ENCODE measurements at regions not wholly inside any gene's neighbourhood (a gene's known extent, or its start where the extent isn't known, plus 50 kb on each side); places are given as distances from the start of the nearest gene placed in this dataset.
"Not testable (repeated sequence)": the region's sequence is repeated elsewhere in the genome, so short reads cannot be mapped to it uniquely, and the experiment has no call there.

GRCh38 chr15:88965097-88965496 lies 51.9 kb upstream of the MFGE8 start:
- H3K79me2 ChIP-seq (ENCODE audit: insufficient read depth, low read length); H3K9me3 ChIP-seq (ENCODE audit: control insufficient read depth in 1 of 2, insufficient read depth in 1 of 2, low read depth in 1 of 2, low read length in 2 of 2); RAD21 ChIA-PET (ENCODE audit: low non-redundant PET in 1 of 2, low total read pairs in 2 of 2, uncharacterized antibody in 2 of 2, unreplicated experiment in 2 of 2); H3K27ac ChIP-seq (ENCODE audit: low read depth, low read length); POLR2A ChIA-PET; H3K4me3 ChIP-seq (replicated peaks in 1 of 2; ENCODE audit: low read depth in 1 of 2, low read length in 2 of 2); H3K27me3 ChIP-seq (ENCODE audit: insufficient read depth, low read length); H3K36me3 ChIP-seq (ENCODE audit: control insufficient read depth in 1 of 2, insufficient read depth in 2 of 2, low read length in 2 of 2); H3K9me2 ChIP-seq (ENCODE audit: insufficient read depth); BruUV-seq (replicated peaks); H3K9ac ChIP-seq (ENCODE audit: low read length); DNase-seq (ENCODE audit: low read depth, low spot score); H4K20me1 ChIP-seq (ENCODE audit: insufficient read depth); H2AFZ ChIP-seq (ENCODE audit: low read depth, low read length, poor library complexity, severe bottlenecking); intact Hi-C loops (cut with micrococcal nuclease); H3K4me1 ChIP-seq (ENCODE audit: control insufficient read depth in 1 of 2, insufficient read depth in 2 of 2, low read length in 2 of 2); CTCF ChIA-PET; H3K4me2 ChIP-seq (ENCODE audit: low read length); ATAC-seq: not testable (repeated sequence)

DNA sequence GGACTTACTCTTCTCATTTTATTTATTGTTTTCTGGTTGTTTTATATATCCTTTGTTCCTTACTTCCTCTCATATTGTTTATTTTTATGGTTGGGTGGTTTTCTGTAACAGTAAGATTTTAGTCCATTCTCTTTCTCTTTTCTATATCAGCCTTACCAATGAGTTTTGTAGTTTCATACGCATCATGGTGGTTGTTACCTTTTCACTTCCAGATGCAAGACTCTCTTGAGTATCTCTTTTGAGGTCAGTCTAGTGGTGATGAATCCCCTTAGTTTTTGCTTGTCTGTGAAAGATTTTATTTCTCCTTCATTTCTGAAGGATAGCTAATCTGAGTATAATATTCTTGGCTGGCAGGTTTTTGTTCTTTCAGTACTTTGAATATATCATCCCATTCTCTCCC lies 57.1 kb upstream of the MFGE8 start:
- BruUV-seq (replicated peaks): no TSS peak
- Histone ChIP-seq H2AFZ (ENCODE audit: low read depth, low read length, poor library complexity, severe bottlenecking) (no peak overlapping the region), H3K9ac (ENCODE audit: low read length) (no peak overlapping the region), H3K27ac (ENCODE audit: low read depth, low read length) (no peak overlapping the region), H3K4me2 (ENCODE audit: low read length) (no peak overlapping the region), H3K9me2 (ENCODE audit: insufficient read depth) (no peaks in the 10 kb centered on the region), H3K36me3 (ENCODE audit: control insufficient read depth in 1 of 2, insufficient read depth in 2 of 2, low read length in 2 of 2) (no peaks in the 10 kb centered on the region), H3K9me3 (ENCODE audit: control insufficient read depth in 1 of 2, insufficient read depth in 1 of 2, low read depth in 1 of 2, low read length in 2 of 2) (peaks cover 0 to 3% of the 10 kb centered on the region in 2 experiments; a peak in 1 of 4 replicates), H3K79me2 (ENCODE audit: insufficient read depth, low read length) (no peaks in the 10 kb centered on the region), H3K4me3 (replicated peaks in 1 of 2; ENCODE audit: low read depth in 1 of 2, low read length in 2 of 2) (no peak overlapping the region), H3K4me1 (ENCODE audit: control insufficient read depth in 1 of 2, insufficient read depth in 2 of 2, low read length in 2 of 2) (no peaks in the 10 kb centered on the region), H4K20me1 (ENCODE audit: insufficient read depth) (no peaks in the 10 kb centered on the region), H3K27me3 (ENCODE audit: insufficient read depth, low read length) (no peaks in the 10 kb centered on the region)
- intact Hi-C loops (cut with micrococcal nuclease): no loop called here
- RAD21 ChIA-PET (ENCODE audit: low non-redundant PET in 1 of 2, low total read pairs in 2 of 2, uncharacterized antibody in 2 of 2, unreplicated experiment in 2 of 2): no interaction called here
- CTCF ChIA-PET: no interaction called here
- TF ChIP-seq, protein P1, sequence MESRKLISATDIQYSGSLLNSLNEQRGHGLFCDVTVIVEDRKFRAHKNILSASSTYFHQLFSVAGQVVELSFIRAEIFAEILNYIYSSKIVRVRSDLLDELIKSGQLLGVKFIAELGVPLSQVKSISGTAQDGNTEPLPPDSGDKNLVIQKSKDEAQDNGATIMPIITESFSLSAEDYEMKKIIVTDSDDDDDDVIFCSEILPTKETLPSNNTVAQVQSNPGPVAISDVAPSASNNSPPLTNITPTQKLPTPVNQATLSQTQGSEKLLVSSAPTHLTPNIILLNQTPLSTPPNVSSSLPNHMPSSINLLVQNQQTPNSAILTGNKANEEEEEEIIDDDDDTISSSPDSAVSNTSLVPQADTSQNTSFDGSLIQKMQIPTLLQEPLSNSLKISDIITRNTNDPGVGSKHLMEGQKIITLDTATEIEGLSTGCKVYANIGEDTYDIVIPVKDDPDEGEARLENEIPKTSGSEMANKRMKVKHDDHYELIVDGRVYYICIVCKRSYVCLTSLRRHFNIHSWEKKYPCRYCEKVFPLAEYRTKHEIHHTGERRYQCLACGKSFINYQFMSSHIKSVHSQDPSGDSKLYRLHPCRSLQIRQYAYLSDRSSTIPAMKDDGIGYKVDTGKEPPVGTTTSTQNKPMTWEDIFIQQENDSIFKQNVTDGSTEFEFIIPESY (IDR thresholded peaks at IDR 0.05; ENCODE audit: extremely low read depth, insufficient replicate concordance, low read length): no peak
- POLR2A ChIA-PET: no interaction called here
- ATAC-seq: no peak
- DNase-seq (ENCODE audit: low read depth, low spot score): no peak
